ENCODE measurements at regions not wholly inside any gene's neighbourhood (a gene's known extent, or its start where the extent isn't known, plus 50 kb on each side); places are given as distances from the start of the nearest gene placed in this dataset.
"Not testable (repeated sequence)": the region's sequence is repeated elsewhere in the genome, so short reads cannot be mapped to it uniquely, and the experiment has no call there.

GRCh38 chr9:30362373-30362772 lies 2022.1 kb upstream of the ACO1 start:
- Mint-ChIP-seq H3K27me3 (ENCODE audit: low read depth) (no peaks in the 10 kb centered on the region), H3K27ac (peak overlapping the region in 1 of 3 experiments; percentile 63; a peak in 1 of 7 replicates), H3K36me3 (ENCODE audit: insufficient read depth in 1 of 3, low read depth in 3 of 3) (no peaks in the 10 kb centered on the region), H3K4me1 (peaks cover 8 to 12% of the 10 kb centered on the region in 2 experiments), H3K9me3 (no peaks in the 10 kb centered on the region), H3K4me3 (no peak overlapping the region)
- H2BK12ac ChIP-seq (ENCODE audit: insufficient read length, low read depth, low read length) = no peak overlapping the region
- no peak overlapping the region for H3K27ac ChIP-seq (ENCODE audit: insufficient read length, low read depth, low read length)
- no peak overlapping the region for H2BK15ac ChIP-seq (ENCODE audit: low read depth, low read length)
- no peak overlapping the region for H3T11ph ChIP-seq (ENCODE audit: low read length)
- no peak overlapping the region for H3K56ac ChIP-seq (ENCODE audit: insufficient read length, low read depth, low read length)
- H3K14ac ChIP-seq (ENCODE audit: insufficient read depth, low read length) = no peak overlapping the region
- no peaks in the 10 kb centered on the region for H3K23me2 ChIP-seq (ENCODE audit: insufficient read length, low read depth, low read length, poor library complexity, severe bottlenecking)
- no peak overlapping the region for H3K4me2 ChIP-seq (ENCODE audit: insufficient read depth, insufficient read length, low read length)
- H3K27me3 ChIP-seq (ENCODE audit: insufficient read depth, low read length) = no peaks in the 10 kb centered on the region
- H3K4ac ChIP-seq (ENCODE audit: low read depth, low read length) = no peak overlapping the region
- H4K5ac ChIP-seq (ENCODE audit: insufficient read length, low read depth, low read length) = no peak overlapping the region
- H4K20me1 ChIP-seq (ENCODE audit: control insufficient read depth, insufficient read depth, insufficient read length) = no peaks in the 10 kb centered on the region
- no peak for TF ChIP-seq CTCF (conservative IDR thresholded peaks at IDR 0.05)
- H3K79me1 ChIP-seq (ENCODE audit: insufficient read depth, low read depth, low read length, poor library complexity, severe bottlenecking) = no peaks in the 10 kb centered on the region
- H2AK5ac ChIP-seq (ENCODE audit: insufficient read length, low read length) = no peak overlapping the region
- H2BK120ac ChIP-seq (ENCODE audit: low read depth, low read length, poor library complexity, severe bottlenecking) = no peak overlapping the region
- H3K9ac ChIP-seq (ENCODE audit: extremely low read depth, insufficient read length, low read length) = no peak overlapping the region
- no peak overlapping the region for H4K8ac ChIP-seq (replicated peaks; ENCODE audit: insufficient read length, low read depth, low read length)
- DNase-seq = no peak
- H2BK5ac ChIP-seq (ENCODE audit: insufficient read length, low read length) = no peak overlapping the region
- H2AFZ ChIP-seq (ENCODE audit: low read length) = no peak overlapping the region
- no peak overlapping the region for H4K91ac ChIP-seq (ENCODE audit: insufficient read length, low read depth, low read length)
- H2BK20ac ChIP-seq (ENCODE audit: low read depth, low read length, poor library complexity, severe bottlenecking) = no peak overlapping the region
- H3K23ac ChIP-seq (ENCODE audit: insufficient read length, low read depth, low read length) = no peak overlapping the region
- no peaks in the 10 kb centered on the region for H3K9me3 ChIP-seq (ENCODE audit: control insufficient read depth, low read depth, low read length)
- peaks cover 5% of the 10 kb centered on the region for H3K4me1 ChIP-seq (ENCODE audit: insufficient read depth, low read length)
- no peak overlapping the region for H3K18ac ChIP-seq (ENCODE audit: insufficient read length, low read depth, low read length)
- H3K79me2 ChIP-seq (ENCODE audit: insufficient read depth, low read length) = no peaks in the 10 kb centered on the region

GRCh38 chr9:30366140-30366539 lies 2018.3 kb upstream of the ACO1 start:
- not testable (repeated sequence) for H3K27me3 ChIP-seq (ENCODE audit: insufficient read depth, low read length); H3K79me1 ChIP-seq (ENCODE audit: insufficient read depth, low read depth, low read length, poor library complexity, severe bottlenecking); H4K8ac ChIP-seq (replicated peaks; ENCODE audit: insufficient read length, low read depth, low read length); H3K18ac ChIP-seq (ENCODE audit: insufficient read length, low read depth, low read length); H3K4me1 ChIP-seq (ENCODE audit: insufficient read depth, low read length); H2BK120ac ChIP-seq (ENCODE audit: low read depth, low read length, poor library complexity, severe bottlenecking); H3K4ac ChIP-seq (ENCODE audit: low read depth, low read length); H3K27ac ChIP-seq (ENCODE audit: insufficient read length, low read depth, low read length); H2BK20ac ChIP-seq (ENCODE audit: low read depth, low read length, poor library complexity, severe bottlenecking); H3K14ac ChIP-seq (ENCODE audit: insufficient read depth, low read length); H3K4me3 Mint-ChIP-seq; H3K27ac Mint-ChIP-seq; DNase-seq; H4K91ac ChIP-seq (ENCODE audit: insufficient read length, low read depth, low read length); H3K36me3 Mint-ChIP-seq (ENCODE audit: insufficient read depth in 1 of 3, low read depth in 3 of 3); H3K79me2 ChIP-seq (ENCODE audit: insufficient read depth, low read length); H2AFZ ChIP-seq (ENCODE audit: low read length); H2AK5ac ChIP-seq (ENCODE audit: insufficient read length, low read length); H3K9ac ChIP-seq (ENCODE audit: extremely low read depth, insufficient read length, low read length); H4K5ac ChIP-seq (ENCODE audit: insufficient read length, low read depth, low read length); H2BK15ac ChIP-seq (ENCODE audit: low read depth, low read length); H3K27me3 Mint-ChIP-seq (ENCODE audit: low read depth); H3K23me2 ChIP-seq (ENCODE audit: insufficient read length, low read depth, low read length, poor library complexity, severe bottlenecking); H3K56ac ChIP-seq (ENCODE audit: insufficient read length, low read depth, low read length); H3K9me3 ChIP-seq (ENCODE audit: control insufficient read depth, low read depth, low read length); H3K23ac ChIP-seq (ENCODE audit: insufficient read length, low read depth, low read length); H3K9me3 Mint-ChIP-seq; H2BK5ac ChIP-seq (ENCODE audit: insufficient read length, low read length); H4K20me1 ChIP-seq (ENCODE audit: control insufficient read depth, insufficient read depth, insufficient read length); H3K4me2 ChIP-seq (ENCODE audit: insufficient read depth, insufficient read length, low read length); H2BK12ac ChIP-seq (ENCODE audit: insufficient read length, low read depth, low read length); H3T11ph ChIP-seq (ENCODE audit: low read length)
- WGBS (ENCODE audit: extremely low coverage, insufficient read length, low lambda C conversion rate) = no CpG with 5 or more reads among the region's 4 CpGs
- H3K4me1 Mint-ChIP-seq = peaks cover 8 to 12% of the 10 kb centered on the region in 2 experiments

All from H9 (cell line).